ENCODE measurements at regions not wholly inside any gene's neighbourhood (a gene's known extent, or its start where the extent isn't known, plus 50 kb on each side); places are given as distances from the start of the nearest gene placed in this dataset.

DNA sequence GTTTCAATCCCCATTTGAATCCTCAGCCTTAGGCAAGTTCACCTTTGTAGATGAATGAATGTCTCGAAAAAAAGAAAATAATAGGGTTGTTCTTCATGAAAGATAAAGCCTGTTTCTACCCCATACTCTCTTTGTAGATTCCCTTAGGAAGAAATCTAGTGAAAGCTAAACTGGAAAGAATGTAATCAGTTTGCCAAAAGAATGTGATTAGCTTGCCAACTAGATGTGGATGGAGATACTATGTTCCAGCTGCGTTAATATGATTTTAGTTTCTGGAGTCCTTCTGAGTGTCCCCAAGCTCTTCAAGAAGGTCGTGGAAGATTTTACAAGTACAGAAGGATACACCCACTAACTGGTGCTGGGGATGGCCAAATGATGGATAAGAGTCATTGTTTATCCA lies 162.3 kb upstream of the EDNRA start:
- TF ChIP-seq POLR2A (IDR thresholded peaks at IDR 0.05; ENCODE audit: control extremely low read depth in 1 of 2, low read depth in 2 of 2, low read length in 2 of 2) (no peak), NRF1 (IDR thresholded peaks at IDR 0.05; ENCODE audit: low read depth, low read length) (no peak), POLR2AphosphoS5 (IDR thresholded peaks at IDR 0.05; ENCODE audit: low read depth, low read length) (no peak), TAF1 (IDR thresholded peaks at IDR 0.05; ENCODE audit: low read depth, low read length) (no peak), JUN (IDR thresholded peaks at IDR 0.05; ENCODE audit: low read depth, low read length) (no peak), TBP (IDR thresholded peaks at IDR 0.05; ENCODE audit: low read depth, low read length) (no peak), RFX5 (IDR thresholded peaks at IDR 0.05; ENCODE audit: borderline replicate concordance, low read depth, low read length) (no peak), RAD21 (IDR thresholded peaks at IDR 0.05 in 1 of 2, conservative IDR thresholded peaks at IDR 0.05 in 1 of 2; ENCODE audit: low read depth in 2 of 2, low read length in 2 of 2) (no peak), TCF12 (IDR thresholded peaks at IDR 0.05; ENCODE audit: low read depth, low read length) (no peak), SUZ12 (IDR thresholded peaks at IDR 0.05; ENCODE audit: low read length) (no peak)
- TF ChIP-seq, protein P1, sequence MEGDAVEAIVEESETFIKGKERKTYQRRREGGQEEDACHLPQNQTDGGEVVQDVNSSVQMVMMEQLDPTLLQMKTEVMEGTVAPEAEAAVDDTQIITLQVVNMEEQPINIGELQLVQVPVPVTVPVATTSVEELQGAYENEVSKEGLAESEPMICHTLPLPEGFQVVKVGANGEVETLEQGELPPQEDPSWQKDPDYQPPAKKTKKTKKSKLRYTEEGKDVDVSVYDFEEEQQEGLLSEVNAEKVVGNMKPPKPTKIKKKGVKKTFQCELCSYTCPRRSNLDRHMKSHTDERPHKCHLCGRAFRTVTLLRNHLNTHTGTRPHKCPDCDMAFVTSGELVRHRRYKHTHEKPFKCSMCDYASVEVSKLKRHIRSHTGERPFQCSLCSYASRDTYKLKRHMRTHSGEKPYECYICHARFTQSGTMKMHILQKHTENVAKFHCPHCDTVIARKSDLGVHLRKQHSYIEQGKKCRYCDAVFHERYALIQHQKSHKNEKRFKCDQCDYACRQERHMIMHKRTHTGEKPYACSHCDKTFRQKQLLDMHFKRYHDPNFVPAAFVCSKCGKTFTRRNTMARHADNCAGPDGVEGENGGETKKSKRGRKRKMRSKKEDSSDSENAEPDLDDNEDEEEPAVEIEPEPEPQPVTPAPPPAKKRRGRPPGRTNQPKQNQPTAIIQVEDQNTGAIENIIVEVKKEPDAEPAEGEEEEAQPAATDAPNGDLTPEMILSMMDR (IDR thresholded peaks at IDR 0.05; ENCODE audit: control extremely low read depth in 1 of 3, insufficient read depth in 1 of 3, low read depth in 1 of 3, low read length in 3 of 3) = no peak
